ENCODE measurements at regions not wholly inside any gene's neighbourhood (a gene's known extent, or its start where the extent isn't known, plus 50 kb on each side); places are given as distances from the start of the nearest gene placed in this dataset.
"Not testable (repeated sequence)": the region's sequence is repeated elsewhere in the genome, so short reads cannot be mapped to it uniquely, and the experiment has no call there.

- Mint-ChIP-seq H3K4me1 (ENCODE audit: low read depth) (no peaks in the 10 kb centered on the region), H3K27me3 (ENCODE audit: low read depth) (no peaks in the 10 kb centered on the region), H3K27ac (no peak overlapping the region), H3K4me3 (no peak overlapping the region), H3K36me3 (ENCODE audit: low read depth) (no peaks in the 10 kb centered on the region), H3K9me3 (no peaks in the 10 kb centered on the region)
Observed at GRCh38 chr6:80579391-80580023, 473.0 kb downstream of the BCKDHB start.

- H3K36me3 Mint-ChIP-seq (ENCODE audit: low read depth); H3K27me3 Mint-ChIP-seq (ENCODE audit: low read depth); H3K4me3 Mint-ChIP-seq; H3K9me3 Mint-ChIP-seq; H3K4me1 Mint-ChIP-seq (ENCODE audit: low read depth); H3K27ac Mint-ChIP-seq: not testable (repeated sequence)
Observed at GRCh38 chr6:80573320-80573719, 466.8 kb downstream of the BCKDHB start.

- H3K27ac Mint-ChIP-seq = no peak overlapping the region
- H3K4me3 Mint-ChIP-seq = no peak overlapping the region
- H3K9me3 Mint-ChIP-seq = no peaks in the 10 kb centered on the region
- no peaks in the 10 kb centered on the region for H3K27me3 Mint-ChIP-seq (ENCODE audit: low read depth)
- no peaks in the 10 kb centered on the region for H3K4me1 Mint-ChIP-seq (ENCODE audit: low read depth)
- no peaks in the 10 kb centered on the region for H3K36me3 Mint-ChIP-seq (ENCODE audit: low read depth)
Observed at GRCh38 chr6:80566361-80566760, 459.9 kb downstream of the BCKDHB start.

DNA sequence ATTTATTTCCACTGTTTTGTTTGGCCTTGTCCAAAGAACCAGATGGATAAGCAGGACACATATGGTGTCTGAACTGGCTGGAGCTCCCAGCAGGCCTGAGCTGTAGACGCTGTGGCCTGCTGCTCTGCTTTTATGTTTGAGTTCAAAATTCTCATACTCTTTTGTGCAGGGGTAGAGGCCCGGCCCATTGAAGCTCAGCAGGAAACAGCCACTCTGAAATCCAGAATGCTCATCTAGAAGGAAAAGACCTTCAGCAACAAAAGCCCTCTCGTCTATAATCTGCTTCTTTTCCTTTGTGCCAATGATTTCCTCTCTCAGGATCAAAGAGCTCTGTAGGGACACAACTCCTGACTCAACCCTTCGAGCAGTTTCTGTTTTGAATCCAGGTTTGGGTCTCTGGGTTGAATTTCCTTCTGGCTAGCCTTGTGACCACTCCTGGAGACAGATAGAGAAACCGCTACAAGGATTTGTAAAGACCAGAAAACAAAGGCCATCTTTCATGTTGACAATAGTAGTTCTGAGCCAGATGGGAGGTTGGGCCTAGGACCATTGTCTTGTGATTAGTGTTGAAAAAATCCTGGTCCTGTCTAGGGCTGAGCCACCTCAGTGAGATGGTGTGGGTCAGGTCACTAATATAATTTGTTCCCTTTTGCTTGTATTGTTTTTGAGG lies 446.7 kb downstream of the BCKDHB start:
- no peak overlapping the region for H3K4me3 Mint-ChIP-seq
- no peaks in the 10 kb centered on the region for H3K9me3 Mint-ChIP-seq
- H3K27ac Mint-ChIP-seq = no peak overlapping the region
- H3K27me3 Mint-ChIP-seq (ENCODE audit: low read depth) = no peaks in the 10 kb centered on the region
- H3K36me3 Mint-ChIP-seq (ENCODE audit: low read depth) = no peaks in the 10 kb centered on the region
- H3K4me1 Mint-ChIP-seq (ENCODE audit: low read depth) = no peaks in the 10 kb centered on the region

DNA sequence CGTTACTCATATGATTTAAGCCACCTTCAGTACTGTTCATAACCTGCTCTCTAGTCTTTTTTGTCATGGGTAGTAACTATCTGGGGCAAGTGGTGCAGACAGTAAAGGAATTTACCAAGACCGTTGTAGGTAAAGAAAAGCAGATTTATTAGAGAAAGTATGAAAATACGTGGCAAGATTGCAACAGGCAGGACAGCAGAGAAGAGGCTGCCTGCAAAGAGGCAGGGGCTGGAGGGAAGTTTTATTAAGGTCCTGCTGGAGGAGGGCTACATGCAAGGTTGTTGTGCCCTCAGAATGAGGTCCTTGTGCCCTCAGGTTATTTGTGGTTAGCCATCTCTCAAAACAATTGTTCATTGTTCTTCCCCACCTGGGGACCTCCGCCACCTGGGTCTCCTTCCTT lies 444.3 kb downstream of the BCKDHB start:
- Mint-ChIP-seq H3K4me3 (no peak overlapping the region), H3K27ac (no peak overlapping the region), H3K4me1 (ENCODE audit: low read depth) (peaks cover 3% of the 10 kb centered on the region), H3K36me3 (ENCODE audit: low read depth) (no peaks in the 10 kb centered on the region), H3K9me3 (no peaks in the 10 kb centered on the region), H3K27me3 (ENCODE audit: low read depth) (no peaks in the 10 kb centered on the region)

- H3K36me3 Mint-ChIP-seq (ENCODE audit: low read depth) = no peaks in the 10 kb centered on the region
- no peaks in the 10 kb centered on the region for H3K9me3 Mint-ChIP-seq
- no peak overlapping the region for H3K27ac Mint-ChIP-seq
- H3K4me1 Mint-ChIP-seq (ENCODE audit: low read depth) = peaks cover 3% of the 10 kb centered on the region
- no peak overlapping the region for H3K4me3 Mint-ChIP-seq
- H3K27me3 Mint-ChIP-seq (ENCODE audit: low read depth) = no peaks in the 10 kb centered on the region
Observed at GRCh38 chr6:80550281-80550680, 443.8 kb downstream of the BCKDHB start.

- Mint-ChIP-seq H3K9me3 (no peaks in the 10 kb centered on the region), H3K27me3 (ENCODE audit: low read depth) (no peaks in the 10 kb centered on the region)
Observed at GRCh38 chr6:80548532-80548931, 442.1 kb downstream of the BCKDHB start.

DNA sequence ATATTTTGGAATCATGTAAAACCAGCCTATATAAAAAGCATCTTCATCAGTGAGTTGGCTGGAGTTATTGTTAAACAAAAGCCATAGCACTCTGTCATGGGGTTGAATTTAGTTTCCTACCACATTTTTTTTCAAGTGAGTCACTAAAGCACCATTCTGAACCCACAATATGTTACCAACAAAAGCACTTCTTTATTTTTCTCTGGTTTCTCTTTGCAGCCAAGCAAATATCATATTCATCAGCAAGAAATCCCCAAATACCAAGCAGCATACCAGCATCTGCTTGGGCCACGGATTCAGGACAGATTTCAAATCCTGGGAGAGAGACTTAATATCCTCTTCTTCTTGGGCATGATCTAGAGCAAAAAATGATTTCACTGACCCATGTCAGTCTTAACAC lies 441.4 kb downstream of the BCKDHB start:
- H3K4me3 Mint-ChIP-seq = no peak overlapping the region
- H3K4me1 Mint-ChIP-seq (ENCODE audit: low read depth) = peaks cover 16% of the 10 kb centered on the region
- no peak overlapping the region for H3K27ac Mint-ChIP-seq
- H3K9me3 Mint-ChIP-seq = no peaks in the 10 kb centered on the region
- H3K36me3 Mint-ChIP-seq (ENCODE audit: low read depth) = no peaks in the 10 kb centered on the region
- no peaks in the 10 kb centered on the region for H3K27me3 Mint-ChIP-seq (ENCODE audit: low read depth)

More at GRCh38 chr6:80548532-80548931, 442.1 kb downstream of the BCKDHB start:
- Mint-ChIP-seq H3K36me3 (ENCODE audit: low read depth) (no peaks in the 10 kb centered on the region), H3K27ac (no peak overlapping the region), H3K4me1 (ENCODE audit: low read depth) (peaks cover 16% of the 10 kb centered on the region), H3K4me3 (no peak overlapping the region)

- peaks cover 25% of the 10 kb centered on the region for H3K4me1 Mint-ChIP-seq (ENCODE audit: low read depth)
Observed at GRCh38 chr6:80544976-80545722, 438.7 kb downstream of the BCKDHB start.

DNA sequence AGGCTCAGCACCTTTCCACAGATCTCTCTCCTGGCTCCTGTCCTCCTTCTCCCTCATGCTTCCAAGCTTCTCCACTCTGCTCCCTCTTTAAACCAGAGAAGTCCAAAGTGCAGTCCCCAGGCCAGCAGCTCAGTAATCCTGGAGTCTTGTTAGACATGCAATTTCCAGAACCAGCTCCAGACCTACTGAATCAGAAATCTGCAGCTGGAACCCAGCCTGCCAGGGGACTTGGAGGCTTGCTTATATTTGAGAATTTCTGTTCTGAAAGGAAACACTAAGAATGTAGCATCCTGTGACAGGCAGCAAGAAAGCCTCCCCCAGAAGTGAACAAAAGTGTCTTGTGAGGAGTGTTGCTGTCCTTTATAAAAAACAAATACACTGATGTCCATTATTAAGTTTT lies 438.1 kb downstream of the BCKDHB start:
- Mint-ChIP-seq H3K27me3 (ENCODE audit: low read depth) (no peaks in the 10 kb centered on the region), H3K36me3 (ENCODE audit: low read depth) (peaks cover 2% of the 10 kb centered on the region), H3K27ac (no peak overlapping the region), H3K4me1 (ENCODE audit: low read depth) (peaks cover 25% of the 10 kb centered on the region), H3K4me3 (no peak overlapping the region), H3K9me3 (no peaks in the 10 kb centered on the region)

More at GRCh38 chr6:80544976-80545722, 438.7 kb downstream of the BCKDHB start:
- Mint-ChIP-seq H3K9me3 (no peaks in the 10 kb centered on the region), H3K27me3 (ENCODE audit: low read depth) (no peaks in the 10 kb centered on the region), H3K36me3 (ENCODE audit: low read depth) (peaks cover under 1% of the 10 kb centered on the region), H3K4me3 (no peak overlapping the region), H3K27ac (peak overlapping the region; percentile 17)

DNA sequence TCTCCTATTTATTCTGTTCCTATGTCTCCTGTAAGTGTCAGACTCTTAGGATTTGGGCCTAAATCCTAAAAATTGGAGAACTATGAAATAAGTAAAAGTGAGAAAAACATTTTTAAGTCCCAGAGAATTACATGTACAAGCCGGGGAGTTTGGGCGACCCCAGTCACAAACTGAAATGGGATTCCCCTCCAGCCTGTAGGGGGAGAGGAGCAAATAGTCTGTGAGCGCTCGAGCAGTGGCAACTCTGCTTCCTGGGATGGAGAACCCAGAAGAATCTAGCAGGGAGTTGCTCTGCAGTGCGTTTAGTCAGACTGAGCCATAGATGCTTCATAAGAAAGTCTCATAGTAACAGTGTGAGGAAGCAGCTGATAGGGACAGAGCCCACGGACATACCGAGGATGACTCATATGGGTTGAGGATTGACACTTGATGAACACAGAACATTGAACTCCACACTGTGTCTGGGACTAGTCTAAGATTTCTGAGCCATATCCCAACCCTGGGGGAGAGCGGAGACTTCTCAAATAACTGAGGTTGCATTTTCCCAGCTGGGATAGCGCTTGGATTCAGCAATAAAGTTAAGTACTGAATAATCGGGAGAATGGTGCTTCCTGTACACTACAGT lies 437.2 kb downstream of the BCKDHB start:
- Mint-ChIP-seq H3K27ac (no peak overlapping the region), H3K4me3 (no peak overlapping the region), H3K9me3 (no peaks in the 10 kb centered on the region), H3K27me3 (ENCODE audit: low read depth) (no peaks in the 10 kb centered on the region), H3K36me3 (ENCODE audit: low read depth) (peaks cover 2% of the 10 kb centered on the region), H3K4me1 (ENCODE audit: low read depth) (peaks cover 25% of the 10 kb centered on the region)

- peaks cover 2% of the 10 kb centered on the region for H3K36me3 Mint-ChIP-seq (ENCODE audit: low read depth)
- no peaks in the 10 kb centered on the region for H3K27me3 Mint-ChIP-seq (ENCODE audit: low read depth)
- no peak overlapping the region for H3K4me3 Mint-ChIP-seq
- no peaks in the 10 kb centered on the region for H3K9me3 Mint-ChIP-seq
- H3K27ac Mint-ChIP-seq = no peak overlapping the region
- H3K4me1 Mint-ChIP-seq (ENCODE audit: low read depth) = peaks cover 25% of the 10 kb centered on the region
Observed at GRCh38 chr6:80543151-80543550, 436.7 kb downstream of the BCKDHB start.

DNA sequence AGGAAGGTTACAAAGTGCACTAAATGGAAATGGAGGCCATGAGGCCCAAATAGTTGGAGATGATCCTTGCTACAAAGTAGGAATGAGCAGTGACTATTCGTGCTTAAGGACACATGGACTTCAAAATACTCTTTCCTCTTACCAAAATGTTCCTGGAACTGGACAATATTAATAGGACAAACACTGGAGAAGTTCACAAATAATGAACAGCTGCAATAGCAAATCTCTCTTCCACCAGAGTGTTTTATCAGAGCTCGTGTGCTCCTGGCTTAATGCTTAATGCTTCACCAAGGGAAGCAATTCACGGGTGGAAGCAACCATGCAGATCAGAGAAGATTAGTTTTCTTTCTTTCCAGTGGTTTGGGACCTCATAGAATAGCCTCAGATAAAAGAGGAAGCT lies 435.4 kb downstream of the BCKDHB start:
- H3K4me3 Mint-ChIP-seq = no peak overlapping the region
- peaks cover 4% of the 10 kb centered on the region for H3K36me3 Mint-ChIP-seq (ENCODE audit: low read depth)
- H3K27ac Mint-ChIP-seq = no peak overlapping the region
- no peaks in the 10 kb centered on the region for H3K27me3 Mint-ChIP-seq (ENCODE audit: low read depth)
- peaks cover 3% of the 10 kb centered on the region for H3K9me3 Mint-ChIP-seq
- peaks cover 23% of the 10 kb centered on the region for H3K4me1 Mint-ChIP-seq (ENCODE audit: low read depth)

DNA sequence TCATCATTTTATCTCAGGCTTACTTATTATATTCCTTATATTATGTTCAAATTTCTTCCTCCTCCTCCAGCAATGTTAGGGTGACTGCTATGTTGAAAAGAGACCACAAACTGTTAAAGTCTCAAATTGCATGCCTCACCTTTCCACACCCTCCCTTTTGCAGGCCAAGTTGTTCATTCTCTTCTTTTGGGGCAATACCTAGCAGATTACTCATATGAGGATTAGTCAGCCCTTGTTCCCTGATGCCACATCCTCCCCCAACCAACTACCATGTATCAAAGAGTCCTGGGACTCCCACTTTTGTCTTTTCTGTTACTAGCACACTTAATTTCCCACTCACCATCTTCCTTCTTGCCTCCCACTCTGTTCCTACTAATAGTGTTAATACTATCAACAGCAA lies 434.7 kb downstream of the BCKDHB start:
- Mint-ChIP-seq H3K27ac (peak overlapping the region; percentile 18), H3K4me1 (ENCODE audit: low read depth) (peaks cover 23% of the 10 kb centered on the region)

More for the DNA sequence above, 434.7 kb downstream of the BCKDHB start:
- peaks cover 5% of the 10 kb centered on the region for H3K36me3 Mint-ChIP-seq (ENCODE audit: low read depth)
- H3K4me3 Mint-ChIP-seq = no peak overlapping the region
- peaks cover 7% of the 10 kb centered on the region for H3K9me3 Mint-ChIP-seq
- no peaks in the 10 kb centered on the region for H3K27me3 Mint-ChIP-seq (ENCODE audit: low read depth)

Data from T-helper 1 cell treated with Interleukin-12 subunit alpha and Interleukin-12 subunit beta and Interleukin-4 antibody, amounts not matched to agents 30 μg/mL and 1 μg/mL, for 36 hours (primary cell).